NCI-H1417 treated with DMSO at 0.1 percent for 48 hours (cell line): ENCODE measurements at regions not wholly inside any gene's neighbourhood (a gene's known extent, or its start where the extent isn't known, plus 50 kb on each side); places are given as distances from the start of the nearest gene placed in this dataset.
"Not testable (repeated sequence)": the region's sequence is repeated elsewhere in the genome, so short reads cannot be mapped to it uniquely, and the experiment has no call there.

Source experiments
- DNase-seq: peaks from one replicate; lab custom pipeline; 2025; lab: John Stamatoyannopoulos, UW

DNA sequence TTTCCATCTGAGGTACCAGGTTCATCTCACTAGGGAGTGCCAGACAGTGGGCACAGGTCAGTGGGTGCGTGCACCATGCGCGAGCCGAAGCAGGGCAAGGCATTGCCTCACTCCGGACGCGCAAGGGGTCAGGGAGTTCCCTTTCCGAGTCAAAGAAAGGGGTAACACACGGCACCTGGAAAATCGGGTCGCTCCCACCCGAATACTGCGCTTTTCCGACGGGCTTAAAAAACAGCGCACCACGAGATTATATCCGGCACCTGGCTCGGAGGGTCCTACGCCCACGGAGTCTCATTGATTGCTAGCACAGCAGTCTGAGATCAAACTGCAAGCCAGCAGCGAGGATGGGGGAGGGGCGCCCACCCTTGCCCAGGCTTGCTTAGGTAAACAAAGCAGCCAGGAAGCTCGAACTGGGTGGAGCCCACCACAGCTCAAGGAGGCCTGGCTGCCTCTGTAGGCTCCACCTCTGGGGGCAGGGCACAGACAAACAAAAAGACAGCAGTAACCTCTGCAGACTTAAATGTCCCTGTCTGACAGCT, 242.5 kb downstream of the CYLC2 start:
- DNase-seq = not testable (repeated sequence)

DNA sequence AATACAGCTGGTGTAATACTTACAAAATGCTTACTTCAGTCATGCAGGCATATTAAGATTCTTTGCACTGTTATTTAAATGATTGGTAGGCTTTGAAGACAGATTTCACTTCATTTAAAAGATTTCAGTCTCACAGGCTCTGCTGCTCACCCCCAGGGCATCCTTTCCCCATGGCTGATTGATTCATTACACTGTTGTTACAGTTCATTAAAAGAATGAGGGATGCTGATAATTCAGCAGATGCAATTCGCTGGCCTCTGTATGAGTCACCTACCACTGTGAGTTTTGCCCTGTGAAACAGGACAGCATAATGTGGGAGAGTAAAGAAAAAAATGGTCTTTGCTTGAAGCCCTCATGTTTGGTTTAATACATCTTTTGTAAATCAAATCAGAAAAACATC, 246.9 kb downstream of the CYLC2 start:
- DNase-seq = peak; percentile 35

DNA sequence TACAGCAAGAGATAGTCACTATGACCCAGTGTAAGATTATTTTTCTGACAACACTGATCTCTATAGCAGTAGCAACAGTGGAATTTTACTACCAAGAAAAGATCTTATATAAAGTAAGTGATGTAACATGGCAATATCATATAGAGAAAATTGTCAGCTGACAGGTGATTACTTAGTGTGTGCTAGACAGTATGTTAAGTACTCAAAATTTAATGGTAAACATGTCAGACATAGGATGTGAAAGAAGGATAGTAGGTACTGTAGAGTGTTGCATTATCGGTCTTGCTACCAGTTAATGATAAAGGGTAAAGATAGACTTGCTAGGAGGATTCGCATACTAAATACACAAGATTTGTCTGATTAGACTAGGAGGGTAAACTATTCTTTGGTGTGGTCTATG, 247.4 kb downstream of the CYLC2 start:
- DNase-seq = no peak

DNA sequence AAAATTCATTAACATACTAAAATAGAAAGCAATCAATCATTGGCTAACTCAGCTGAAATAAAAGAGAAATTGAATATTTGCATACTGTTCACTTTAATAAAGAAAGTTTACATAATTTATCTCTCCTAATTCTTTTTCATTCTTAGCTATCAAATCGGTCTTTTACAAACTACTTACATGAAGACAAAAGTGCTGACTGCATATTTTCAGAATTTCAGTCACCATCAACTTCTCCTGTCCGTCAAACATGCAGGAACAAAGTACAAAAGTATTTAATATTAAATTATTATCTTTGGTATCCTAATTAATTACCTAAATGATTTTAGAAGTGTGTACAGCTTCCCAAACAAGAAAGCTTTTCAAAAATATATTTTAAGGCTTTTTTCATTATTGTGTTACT, 248.4 kb downstream of the CYLC2 start:
- no peak for DNase-seq

DNA sequence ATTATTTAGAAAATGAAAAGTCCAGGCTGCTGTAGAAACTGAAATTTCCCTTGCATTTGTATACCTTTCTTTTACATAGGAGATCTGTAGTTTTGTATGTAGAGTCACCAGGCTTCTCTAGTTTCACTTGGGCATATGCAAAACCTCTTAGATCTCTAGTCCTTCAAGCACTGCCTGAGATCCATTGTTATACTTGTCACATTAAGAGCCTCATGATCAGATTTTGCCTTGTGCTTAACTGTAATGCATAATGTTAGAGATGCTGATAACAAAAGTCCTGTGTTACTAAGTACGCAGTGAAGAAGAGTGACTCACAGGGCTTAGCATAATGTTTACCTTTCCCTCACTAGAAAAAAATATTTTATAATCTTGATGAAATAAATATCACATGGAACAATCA, 250.2 kb downstream of the CYLC2 start:
- DNase-seq = no peak

DNA sequence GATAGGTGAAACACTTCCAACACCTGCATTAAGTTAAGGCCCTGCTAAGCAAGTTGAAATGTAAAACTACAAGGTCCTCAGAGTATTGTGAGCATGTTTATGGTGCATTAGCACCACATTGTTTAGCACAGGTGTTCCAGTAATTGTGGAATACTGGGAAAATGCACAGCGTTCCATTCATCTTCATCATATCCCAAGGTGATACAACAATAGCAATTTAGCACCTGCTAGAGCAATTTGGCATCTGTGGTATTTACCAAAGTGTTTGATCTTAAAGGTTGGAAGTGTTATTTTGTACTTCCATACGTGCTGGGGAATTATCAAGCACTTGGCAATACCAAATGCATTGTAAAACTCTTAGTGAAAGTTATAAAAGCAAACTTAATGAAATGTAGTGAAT, 266.8 kb downstream of the CYLC2 start:
- DNase-seq = no peak

DNA sequence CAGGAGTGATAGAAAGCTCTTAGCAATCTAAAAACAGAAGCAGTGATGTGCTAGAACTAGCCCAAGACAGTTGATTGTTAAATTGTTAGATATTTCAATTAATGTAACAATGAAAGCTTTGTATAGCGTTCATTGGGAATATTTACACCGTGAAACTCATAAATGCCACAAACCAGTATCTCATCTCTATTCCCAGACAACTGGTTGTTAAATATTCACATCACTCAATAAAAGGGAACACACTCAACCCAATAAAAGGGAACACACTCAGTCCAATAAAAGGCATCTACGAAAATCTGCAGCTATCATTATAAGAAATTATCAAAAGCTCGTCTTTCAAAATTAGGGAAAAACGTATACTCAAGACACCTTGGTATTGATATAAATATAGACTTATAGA, 270.9 kb downstream of the CYLC2 start:
- DNase-seq = no peak

DNA sequence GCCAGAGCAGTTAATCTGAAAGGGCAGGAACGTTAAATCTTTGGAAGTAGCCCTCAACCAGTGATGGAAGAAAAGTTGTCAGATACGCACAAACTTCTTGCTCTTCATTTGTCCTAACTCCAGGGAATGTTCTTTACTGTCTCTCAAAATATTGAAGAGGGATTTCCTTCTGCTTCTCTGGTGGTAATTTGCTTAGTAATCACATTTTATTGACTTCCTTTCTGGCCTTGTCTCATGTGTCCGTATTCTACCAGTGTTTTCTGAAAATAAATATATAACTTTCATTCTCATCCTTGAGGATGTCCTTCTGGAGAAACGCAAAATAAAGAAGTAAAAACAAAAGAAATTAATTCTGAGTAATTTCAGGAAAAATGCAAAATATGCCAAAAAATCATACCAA, 282.1 kb downstream of the CYLC2 start:
- DNase-seq = no peak

DNA sequence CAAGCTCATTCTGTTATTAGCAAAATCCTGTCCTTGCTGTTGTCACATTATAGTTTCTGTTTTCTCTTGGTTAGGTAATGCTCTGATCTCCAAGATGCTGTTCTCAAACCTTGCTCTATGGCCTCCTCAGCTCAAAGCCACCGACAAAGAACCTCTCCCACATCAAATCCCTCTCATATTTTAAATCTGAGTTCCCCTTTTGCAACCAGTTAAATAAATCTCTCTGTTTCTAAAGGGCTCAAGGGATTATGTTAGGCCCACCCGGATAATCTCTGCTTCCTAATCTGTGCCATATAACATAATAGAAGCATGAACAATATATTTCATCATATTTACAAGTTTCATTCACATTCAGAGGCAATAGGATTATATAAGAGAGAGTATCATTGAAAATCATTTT, 286.0 kb downstream of the CYLC2 start:
- no peak for DNase-seq

DNA sequence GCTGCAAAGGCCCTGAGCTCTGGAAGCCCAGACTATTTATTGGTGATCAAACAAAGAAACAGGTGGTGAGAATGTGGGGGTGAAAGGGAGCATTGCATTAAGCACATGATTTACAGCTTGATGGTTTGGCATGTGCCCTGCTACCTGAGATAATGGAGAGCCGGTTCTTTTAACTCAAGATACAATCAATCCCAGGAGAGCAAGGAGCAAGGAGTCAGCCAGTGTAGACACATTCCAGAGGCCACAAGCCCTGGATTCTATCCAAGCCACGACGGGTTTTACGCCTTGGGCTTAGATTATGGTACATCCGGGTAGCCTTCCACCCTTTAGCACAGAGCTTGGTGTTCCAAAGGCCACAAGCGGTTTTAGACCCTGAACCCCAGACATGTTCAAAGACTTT, 292.2 kb downstream of the CYLC2 start:
- DNase-seq = no peak

DNA sequence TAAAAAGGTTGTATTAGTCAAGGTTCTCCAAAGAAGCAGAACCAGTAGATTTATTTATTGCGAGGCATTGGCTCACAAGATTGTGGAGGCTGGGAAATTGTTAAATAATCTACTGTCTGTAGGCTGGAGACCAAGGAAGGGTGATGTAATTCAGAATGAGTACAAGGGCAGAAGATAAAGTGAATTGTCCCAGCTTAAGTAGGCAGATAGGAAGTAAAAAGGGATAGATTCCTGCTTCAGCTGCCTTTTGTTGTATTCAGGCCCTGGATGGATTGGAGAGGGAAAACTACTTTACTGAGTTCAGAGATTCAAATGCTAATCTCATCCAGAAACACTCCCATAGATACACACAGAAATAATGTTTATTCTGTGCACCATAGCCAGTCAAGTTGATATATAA, 301.1 kb downstream of the CYLC2 start:
- DNase-seq = no peak

DNA sequence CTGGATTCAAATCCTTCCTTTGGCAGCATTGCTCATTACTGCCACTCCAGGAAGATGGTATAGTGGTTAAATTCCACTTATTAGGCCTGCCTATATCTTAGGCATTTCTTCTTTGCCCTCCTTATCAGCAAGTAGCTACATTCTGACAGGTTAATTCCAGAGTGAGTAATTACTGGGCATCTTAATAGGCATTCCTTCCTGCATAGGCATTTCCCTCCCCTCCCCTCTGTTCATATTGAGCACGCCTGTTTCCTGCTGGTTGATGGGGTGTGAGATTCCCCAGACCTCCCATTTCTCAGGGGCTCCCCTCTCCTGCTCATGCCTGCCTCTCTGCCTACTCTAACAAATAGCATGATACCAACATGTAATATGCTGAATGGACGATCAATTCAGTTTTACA, 305.9 kb downstream of the CYLC2 start:
- DNase-seq = no peak

DNA sequence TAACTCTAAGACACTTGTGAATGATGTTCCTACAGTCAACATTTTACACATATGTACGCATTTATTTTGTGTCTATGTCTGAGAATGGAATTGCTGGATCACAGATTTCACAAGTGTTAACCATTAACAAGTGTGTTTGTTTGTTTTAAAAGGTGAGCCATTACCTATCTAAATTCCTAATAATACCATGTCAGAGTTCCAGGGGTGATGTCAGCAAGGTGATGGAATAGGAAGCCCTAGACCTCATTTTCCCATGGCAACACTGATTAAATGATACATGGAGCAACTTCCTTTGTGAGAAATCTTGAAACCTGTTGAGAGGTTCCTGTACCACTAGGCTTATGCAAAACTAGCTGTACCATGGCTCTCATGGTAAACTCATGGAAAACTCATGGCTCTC, 309.7 kb downstream of the CYLC2 start:
- DNase-seq = no peak

DNA sequence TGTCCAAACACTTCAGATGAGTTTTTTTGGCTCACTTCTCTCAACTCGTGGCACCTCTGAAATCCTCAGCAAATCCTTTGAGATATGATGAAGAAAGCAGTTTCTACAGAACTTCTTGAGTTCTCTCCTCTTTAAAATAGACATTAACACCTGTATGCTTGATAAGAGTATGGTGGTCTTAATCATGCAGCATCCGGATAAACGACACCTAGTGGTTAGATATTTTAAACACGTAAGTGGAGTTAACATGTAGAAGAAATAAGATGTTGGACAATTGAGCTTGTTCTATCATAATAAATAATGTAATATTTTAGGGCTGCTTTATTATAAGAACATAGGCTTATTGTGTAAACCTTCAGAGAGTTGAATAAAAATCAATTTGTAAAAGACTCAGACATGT, 324.8 kb downstream of the CYLC2 start:
- no peak for DNase-seq

DNA sequence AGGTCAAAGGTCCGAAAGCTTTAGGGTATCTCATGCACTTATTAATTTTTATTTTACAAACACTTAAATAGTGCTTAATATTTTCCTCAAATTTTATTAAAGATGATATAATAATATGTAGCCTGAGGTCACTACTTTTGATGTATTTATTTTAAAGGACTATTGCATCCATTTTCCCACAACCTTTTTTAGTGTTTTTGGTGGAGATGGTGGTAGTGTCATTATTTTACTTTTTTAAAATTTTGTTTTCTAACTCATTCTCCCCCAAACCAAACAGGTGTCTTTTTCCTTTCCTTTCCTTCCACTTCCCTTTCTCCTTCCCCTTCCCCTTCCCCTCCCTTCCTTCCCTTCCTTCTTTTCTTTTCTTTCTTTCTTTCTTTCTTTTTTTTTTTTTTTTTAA, 328.6 kb downstream of the CYLC2 start:
- no peak for DNase-seq

DNA sequence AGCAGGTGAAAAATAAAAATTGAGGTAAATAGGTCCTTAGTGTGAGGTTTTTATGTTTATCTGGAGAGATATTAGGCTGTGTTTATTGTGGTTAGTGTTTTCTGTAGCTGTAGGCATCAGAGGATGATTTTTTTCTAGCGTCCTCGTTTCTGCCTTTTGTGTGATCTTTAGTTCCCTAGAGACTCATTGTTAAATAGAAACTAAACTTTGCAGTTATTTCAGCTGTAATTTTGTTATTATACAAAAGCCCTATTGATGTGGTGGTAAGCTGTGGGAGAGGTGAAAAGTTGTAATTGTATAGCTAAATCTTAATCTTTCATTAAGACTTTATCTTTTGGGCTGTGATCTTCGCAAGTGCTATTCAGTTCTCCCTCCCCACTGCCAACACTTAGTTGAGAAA, 340.3 kb downstream of the CYLC2 start:
- no peak for DNase-seq

DNA sequence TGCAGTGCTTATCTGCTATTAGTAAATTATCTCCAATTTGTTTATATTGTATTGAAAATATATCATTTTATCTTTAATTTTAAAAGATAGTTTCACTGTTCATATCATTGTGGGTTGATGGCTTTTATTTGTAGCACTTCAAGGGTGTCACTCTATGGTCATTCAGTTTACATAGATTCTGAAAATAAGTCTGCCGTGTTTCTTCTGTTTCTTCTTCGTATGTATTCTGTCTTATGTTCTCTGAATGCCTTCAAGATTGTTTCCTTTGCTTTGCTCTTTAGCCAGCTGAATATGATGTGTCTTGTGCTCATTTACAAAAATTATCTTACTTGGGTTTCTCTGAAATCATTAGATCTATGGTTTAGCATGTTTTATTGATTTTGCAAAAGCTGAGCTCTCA, 359.9 kb downstream of the CYLC2 start:
- DNase-seq = no peak

DNA sequence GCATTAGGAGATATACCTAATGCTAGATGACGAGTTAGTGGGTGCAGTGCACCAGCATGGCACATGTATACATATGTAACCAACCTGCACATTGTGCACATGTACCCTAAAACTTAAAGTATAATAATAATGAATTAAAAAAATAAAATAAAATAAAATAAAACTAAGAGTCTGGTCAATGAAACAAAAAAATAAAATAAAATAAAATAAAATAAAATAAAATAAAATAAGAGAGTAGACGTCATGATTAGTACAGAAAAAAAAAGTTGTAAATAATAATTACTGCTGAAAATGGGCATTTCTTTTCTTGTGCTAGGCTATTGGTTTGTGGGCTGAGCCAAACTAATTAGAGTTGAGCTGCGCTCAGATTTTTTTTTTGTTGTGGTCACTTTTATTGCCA, 362.8 kb downstream of the CYLC2 start:
- not testable (repeated sequence) for DNase-seq

DNA sequence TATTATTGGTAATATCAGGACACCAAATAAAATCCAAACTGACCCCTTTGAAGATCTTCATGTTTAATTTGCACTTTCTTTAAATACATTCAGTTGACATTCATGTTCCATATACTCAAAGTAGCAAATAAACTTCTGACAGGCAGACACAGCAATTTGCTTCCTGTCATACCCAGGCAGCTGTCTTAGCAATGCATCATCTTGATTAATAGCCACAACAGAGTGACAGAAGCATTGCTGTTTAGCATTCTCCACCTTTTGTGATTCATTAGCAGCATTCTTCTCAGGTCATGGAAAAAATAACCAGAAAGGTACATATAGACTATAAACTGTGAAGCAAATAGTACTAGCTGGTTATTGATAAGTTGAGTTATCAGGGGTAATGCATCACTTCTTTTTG, 366.8 kb downstream of the CYLC2 start:
- DNase-seq = no peak

DNA sequence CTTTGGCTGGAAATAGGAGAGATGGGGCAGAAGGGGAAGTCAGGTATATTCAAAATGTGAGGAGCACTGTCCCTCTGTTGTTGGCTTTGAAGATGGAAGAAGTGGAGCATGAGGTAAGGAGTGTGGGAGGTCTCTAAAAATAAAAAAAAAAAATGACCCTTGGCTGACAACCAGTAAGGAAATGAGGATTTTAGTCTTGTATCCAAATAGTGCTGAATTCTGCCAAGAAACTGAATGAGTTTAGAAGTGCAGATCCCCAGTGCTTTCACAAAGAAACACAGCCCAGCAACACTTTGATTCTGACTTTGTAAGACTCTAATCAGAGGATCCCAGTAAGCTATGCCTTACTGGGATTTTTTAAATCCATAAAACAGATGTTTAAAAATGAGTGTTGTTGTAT, 367.9 kb downstream of the CYLC2 start:
- no peak for DNase-seq

DNA sequence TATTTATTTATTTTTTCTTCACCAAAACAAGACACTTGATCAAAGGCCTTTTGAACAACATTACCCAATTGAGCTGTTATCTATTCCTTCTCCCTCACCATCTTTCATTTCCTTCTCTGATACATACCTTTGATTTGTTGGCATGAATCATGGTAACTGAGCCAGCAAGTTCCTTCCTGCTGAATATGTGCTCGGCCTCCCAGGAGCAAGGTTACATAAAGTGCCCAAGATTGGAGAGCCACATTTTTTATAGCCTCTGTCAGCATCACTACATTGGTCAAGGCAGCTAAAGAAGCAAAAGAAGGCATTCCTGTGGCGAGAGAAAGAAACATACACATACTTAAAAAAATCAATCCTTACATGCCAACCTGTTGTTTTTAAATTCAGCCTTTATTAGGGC, 369.6 kb downstream of the CYLC2 start:
- no peak for DNase-seq

DNA sequence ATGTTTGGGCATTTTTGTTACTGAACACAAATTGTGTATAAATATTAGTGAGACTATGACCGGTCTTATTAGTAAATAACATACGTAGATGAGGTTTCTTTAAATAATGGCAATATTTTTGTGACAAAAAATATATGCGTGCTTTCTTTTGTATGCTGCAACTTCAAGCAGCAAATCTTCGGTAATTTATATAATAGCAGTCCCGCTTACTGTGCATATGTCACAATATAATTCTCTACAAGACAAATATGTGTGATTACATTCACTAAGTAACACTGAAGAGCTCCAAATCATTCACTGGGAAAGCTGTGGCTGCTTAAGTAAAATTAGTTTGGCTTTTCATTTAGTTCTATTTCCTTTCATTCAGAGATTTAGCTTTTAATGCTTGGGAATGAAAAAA, 376.0 kb downstream of the CYLC2 start:
- DNase-seq = no peak

DNA sequence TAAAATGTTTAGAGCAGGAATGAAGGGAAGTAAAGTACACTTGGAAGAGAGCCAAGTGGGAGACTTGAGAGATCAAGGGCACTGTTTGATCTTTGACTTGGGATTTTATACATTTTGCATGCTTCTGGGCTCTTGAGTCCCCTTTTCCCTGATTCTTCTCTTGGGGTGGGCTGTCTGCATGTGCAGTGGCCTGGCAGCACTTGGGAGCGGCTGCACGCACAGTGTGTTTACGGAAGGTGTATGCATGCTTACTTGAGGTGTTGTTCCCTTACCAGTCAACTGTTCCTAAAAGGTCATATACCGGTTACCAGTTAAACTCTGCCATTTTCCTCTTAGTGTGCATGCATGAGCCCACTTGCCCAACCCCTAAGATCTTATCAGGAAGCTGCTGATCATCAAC, 377.7 kb downstream of the CYLC2 start:
- DNase-seq = no peak

DNA sequence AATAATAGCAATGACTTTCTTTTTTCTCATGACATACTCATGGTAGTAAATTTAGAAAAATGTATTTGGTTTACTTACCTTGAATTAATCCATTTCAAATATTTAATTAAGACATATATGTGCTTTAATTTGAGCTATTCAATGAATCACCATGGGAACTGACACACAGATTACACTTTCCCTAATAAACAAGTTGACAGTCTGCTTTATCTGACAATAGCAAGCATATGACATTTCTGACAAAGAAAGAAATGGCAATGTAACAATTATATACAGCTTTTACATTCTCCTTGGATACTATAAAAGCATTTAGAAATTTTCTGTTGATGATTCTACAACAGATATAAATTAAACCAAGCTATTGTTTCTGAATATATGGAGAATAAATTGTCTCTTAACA, 382.5 kb downstream of the CYLC2 start:
- no peak for DNase-seq
